ENCODE measurements at regions not wholly inside any gene's neighbourhood (a gene's known extent, or its start where the extent isn't known, plus 50 kb on each side); places are given as distances from the start of the nearest gene placed in this dataset.
A peak's percentile ranks its signal among the peaks of the same experiment; 100 is the strongest.

DNA sequence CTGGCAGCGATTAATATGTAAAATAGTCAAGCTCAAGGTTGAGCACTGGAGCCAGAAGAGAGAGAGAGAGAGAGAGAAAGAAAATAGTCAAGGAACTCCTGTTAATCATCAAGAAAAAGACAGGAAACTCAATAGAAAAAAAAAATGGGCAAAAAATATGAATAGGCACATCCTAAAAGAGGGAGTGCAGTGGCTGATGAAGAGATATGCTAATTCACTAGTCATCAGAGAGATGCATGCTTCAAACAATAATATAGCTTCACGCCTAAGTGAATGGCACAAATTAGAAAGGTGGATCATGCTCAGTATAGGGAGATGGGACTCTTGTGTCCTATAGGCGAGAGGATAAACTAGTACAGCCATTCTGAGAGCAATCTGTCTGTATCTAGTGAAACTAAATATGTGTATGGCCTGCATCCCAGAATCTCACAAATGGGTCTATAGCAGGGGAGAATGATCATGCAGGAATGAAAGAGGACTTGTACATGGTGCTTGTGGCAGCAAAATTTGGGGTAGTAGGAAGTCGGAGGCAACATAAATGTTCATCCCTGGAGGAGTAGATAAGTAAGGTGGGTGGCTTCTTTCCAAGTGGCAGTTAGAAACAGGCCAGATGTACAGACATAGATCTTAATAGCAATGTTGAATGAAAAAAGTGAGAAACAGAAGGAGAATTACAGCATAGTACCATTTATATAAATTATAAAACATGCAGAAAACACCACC lies 176.8 kb downstream of the VEGFA start (continued):
- TF ChIP-seq, protein P1, sequence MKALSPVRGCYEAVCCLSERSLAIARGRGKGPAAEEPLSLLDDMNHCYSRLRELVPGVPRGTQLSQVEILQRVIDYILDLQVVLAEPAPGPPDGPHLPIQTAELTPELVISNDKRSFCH (CRISPR knock-in tag; IDR thresholded peaks at IDR 0.05), result no peak
- TF ChIP-seq, protein P1 (tag; IDR thresholded peaks at IDR 0.05), result peak; percentile 49; the same call in 1 of the 2 replicates
- TF ChIP-seq, protein P2, sequence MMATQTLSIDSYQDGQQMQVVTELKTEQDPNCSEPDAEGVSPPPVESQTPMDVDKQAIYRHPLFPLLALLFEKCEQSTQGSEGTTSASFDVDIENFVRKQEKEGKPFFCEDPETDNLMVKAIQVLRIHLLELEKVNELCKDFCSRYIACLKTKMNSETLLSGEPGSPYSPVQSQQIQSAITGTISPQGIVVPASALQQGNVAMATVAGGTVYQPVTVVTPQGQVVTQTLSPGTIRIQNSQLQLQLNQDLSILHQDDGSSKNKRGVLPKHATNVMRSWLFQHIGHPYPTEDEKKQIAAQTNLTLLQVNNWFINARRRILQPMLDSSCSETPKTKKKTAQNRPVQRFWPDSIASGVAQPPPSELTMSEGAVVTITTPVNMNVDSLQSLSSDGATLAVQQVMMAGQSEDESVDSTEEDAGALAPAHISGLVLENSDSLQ (IDR thresholded peaks at IDR 0.05), result peak; percentile 3; the same call in 1 of the 2 replicates
- TF ChIP-seq ILK (tag; IDR thresholded peaks at IDR 0.05; ENCODE audit: borderline replicate concordance, low read depth) (0 out of 2 replicates have a peak, but pooled peaks have one; percentile 13), ZNF384 (IDR thresholded peaks at IDR 0.05; ENCODE audit: low read depth, low read length) (0 out of 2 replicates have a peak, but pooled peaks have one; percentile 6), SMARCA4 (IDR thresholded peaks at IDR 0.05) (peak; percentile 83), NR3C1 (CRISPR knock-in tag; IDR thresholded peaks at IDR 0.05) (no peak), KDM1A (IDR thresholded peaks at IDR 0.05) (peak in 1 of 2 experiments; percentile 67; a peak in 2 of 4 replicates), ZNF668 (CRISPR knock-in tag; IDR thresholded peaks at IDR 0.05) (peak; percentile 52; the same call in 1 of the 2 replicates), FOXJ2 (tag; IDR thresholded peaks at IDR 0.05) (0 out of 2 replicates have a peak, but pooled peaks have one; percentile 12), ZKSCAN1 (IDR thresholded peaks at IDR 0.05; ENCODE audit: low read depth, low read length) (no peak), BCOR (IDR thresholded peaks at IDR 0.05) (peak; percentile 68; the same call in 1 of the 2 replicates), TOE1 (IDR thresholded peaks at IDR 0.05; ENCODE audit: borderline replicate concordance) (0 out of 2 replicates have a peak, but pooled peaks have one; percentile 53), TOE1 (CRISPR knock-in tag; IDR thresholded peaks at IDR 0.05; ENCODE audit: borderline replicate concordance, low read depth) (no peak), RBM34 (IDR thresholded peaks at IDR 0.05; ENCODE audit: borderline replicate concordance, insufficient read depth, low read length) (no peak), CBX1 (IDR thresholded peaks at IDR 0.05; ENCODE audit: low read depth) (no peak), MECOM (CRISPR knock-in tag; IDR thresholded peaks at IDR 0.05) (peak; percentile 51; the same call in 1 of the 2 replicates), TCFL5 (CRISPR knock-in tag; conservative IDR thresholded peaks at IDR 0.05) (no peak)
- TF ChIP-seq, protein P3, sequence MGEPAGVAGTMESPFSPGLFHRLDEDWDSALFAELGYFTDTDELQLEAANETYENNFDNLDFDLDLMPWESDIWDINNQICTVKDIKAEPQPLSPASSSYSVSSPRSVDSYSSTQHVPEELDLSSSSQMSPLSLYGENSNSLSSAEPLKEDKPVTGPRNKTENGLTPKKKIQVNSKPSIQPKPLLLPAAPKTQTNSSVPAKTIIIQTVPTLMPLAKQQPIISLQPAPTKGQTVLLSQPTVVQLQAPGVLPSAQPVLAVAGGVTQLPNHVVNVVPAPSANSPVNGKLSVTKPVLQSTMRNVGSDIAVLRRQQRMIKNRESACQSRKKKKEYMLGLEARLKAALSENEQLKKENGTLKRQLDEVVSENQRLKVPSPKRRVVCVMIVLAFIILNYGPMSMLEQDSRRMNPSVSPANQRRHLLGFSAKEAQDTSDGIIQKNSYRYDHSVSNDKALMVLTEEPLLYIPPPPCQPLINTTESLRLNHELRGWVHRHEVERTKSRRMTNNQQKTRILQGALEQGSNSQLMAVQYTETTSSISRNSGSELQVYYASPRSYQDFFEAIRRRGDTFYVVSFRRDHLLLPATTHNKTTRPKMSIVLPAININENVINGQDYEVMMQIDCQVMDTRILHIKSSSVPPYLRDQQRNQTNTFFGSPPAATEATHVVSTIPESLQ (CRISPR knock-in tag; IDR thresholded peaks at IDR 0.05), result no peak
- TF ChIP-seq, protein P4, sequence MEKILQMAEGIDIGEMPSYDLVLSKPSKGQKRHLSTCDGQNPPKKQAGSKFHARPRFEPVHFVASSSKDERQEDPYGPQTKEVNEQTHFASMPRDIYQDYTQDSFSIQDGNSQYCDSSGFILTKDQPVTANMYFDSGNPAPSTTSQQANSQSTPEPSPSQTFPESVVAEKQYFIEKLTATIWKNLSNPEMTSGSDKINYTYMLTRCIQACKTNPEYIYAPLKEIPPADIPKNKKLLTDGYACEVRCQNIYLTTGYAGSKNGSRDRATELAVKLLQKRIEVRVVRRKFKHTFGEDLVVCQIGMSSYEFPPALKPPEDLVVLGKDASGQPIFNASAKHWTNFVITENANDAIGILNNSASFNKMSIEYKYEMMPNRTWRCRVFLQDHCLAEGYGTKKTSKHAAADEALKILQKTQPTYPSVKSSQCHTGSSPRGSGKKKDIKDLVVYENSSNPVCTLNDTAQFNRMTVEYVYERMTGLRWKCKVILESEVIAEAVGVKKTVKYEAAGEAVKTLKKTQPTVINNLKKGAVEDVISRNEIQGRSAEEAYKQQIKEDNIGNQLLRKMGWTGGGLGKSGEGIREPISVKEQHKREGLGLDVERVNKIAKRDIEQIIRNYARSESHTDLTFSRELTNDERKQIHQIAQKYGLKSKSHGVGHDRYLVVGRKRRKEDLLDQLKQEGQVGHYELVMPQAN (IDR thresholded peaks at IDR 0.05; ENCODE audit: borderline replicate concordance), result no peak
- TF ChIP-seq, protein P5, sequence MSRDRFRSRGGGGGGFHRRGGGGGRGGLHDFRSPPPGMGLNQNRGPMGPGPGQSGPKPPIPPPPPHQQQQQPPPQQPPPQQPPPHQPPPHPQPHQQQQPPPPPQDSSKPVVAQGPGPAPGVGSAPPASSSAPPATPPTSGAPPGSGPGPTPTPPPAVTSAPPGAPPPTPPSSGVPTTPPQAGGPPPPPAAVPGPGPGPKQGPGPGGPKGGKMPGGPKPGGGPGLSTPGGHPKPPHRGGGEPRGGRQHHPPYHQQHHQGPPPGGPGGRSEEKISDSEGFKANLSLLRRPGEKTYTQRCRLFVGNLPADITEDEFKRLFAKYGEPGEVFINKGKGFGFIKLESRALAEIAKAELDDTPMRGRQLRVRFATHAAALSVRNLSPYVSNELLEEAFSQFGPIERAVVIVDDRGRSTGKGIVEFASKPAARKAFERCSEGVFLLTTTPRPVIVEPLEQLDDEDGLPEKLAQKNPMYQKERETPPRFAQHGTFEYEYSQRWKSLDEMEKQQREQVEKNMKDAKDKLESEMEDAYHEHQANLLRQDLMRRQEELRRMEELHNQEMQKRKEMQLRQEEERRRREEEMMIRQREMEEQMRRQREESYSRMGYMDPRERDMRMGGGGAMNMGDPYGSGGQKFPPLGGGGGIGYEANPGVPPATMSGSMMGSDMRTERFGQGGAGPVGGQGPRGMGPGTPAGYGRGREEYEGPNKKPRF (IDR thresholded peaks at IDR 0.05; ENCODE audit: low read depth, low read length), result no peak

Measured in K562 (cell line).